ENCODE measurements at regions not wholly inside any gene's neighbourhood (a gene's known extent, or its start where the extent isn't known, plus 50 kb on each side); places are given as distances from the start of the nearest gene placed in this dataset.

GRCh38 chrX:16496175-16496574 lies 153.8 kb upstream of the S100G start:
- no peaks in the 10 kb centered on the region for H3K4me1 ChIP-seq (ENCODE audit: insufficient read depth, low read length)
- H3K4me2 ChIP-seq (ENCODE audit: insufficient read depth, low read length): no peak overlapping the region
- no peak for TF ChIP-seq CTCF (IDR thresholded peaks at IDR 0.05; ENCODE audit: extremely low read depth, low read depth, low read length)
- DNase-seq (ENCODE audit: insufficient read length, low spot score, missing footprints): no peak
- no peaks in the 10 kb centered on the region for H4K20me1 ChIP-seq (ENCODE audit: insufficient read depth, low read length)
- H3K27me3 ChIP-seq (ENCODE audit: insufficient read depth, low read length): no peaks in the 10 kb centered on the region
- H3K4me3 ChIP-seq (ENCODE audit: insufficient read depth, low read length): no peak overlapping the region
- no peak overlapping the region for H2AFZ ChIP-seq (ENCODE audit: low read length)
- no peaks in the 10 kb centered on the region for H3K36me3 ChIP-seq (ENCODE audit: insufficient read depth, low read length)
- H3K9me3 ChIP-seq (ENCODE audit: low read depth, low read length): no peaks in the 10 kb centered on the region
- H3K27ac ChIP-seq (ENCODE audit: low read depth, low read length): no peak overlapping the region
- no peaks in the 10 kb centered on the region for H3K79me2 ChIP-seq (ENCODE audit: insufficient read depth, low read length)

- Histone ChIP-seq H2AFZ (ENCODE audit: low read length) (no peak overlapping the region), H3K27me3 (ENCODE audit: insufficient read depth, low read length) (no peaks in the 10 kb centered on the region), H3K4me1 (ENCODE audit: insufficient read depth, low read length) (no peaks in the 10 kb centered on the region), H3K4me2 (ENCODE audit: insufficient read depth, low read length) (no peak overlapping the region), H3K36me3 (ENCODE audit: insufficient read depth, low read length) (no peaks in the 10 kb centered on the region), H3K79me2 (ENCODE audit: insufficient read depth, low read length) (no peaks in the 10 kb centered on the region), H4K20me1 (ENCODE audit: insufficient read depth, low read length) (no peaks in the 10 kb centered on the region), H3K4me3 (ENCODE audit: insufficient read depth, low read length) (no peak overlapping the region), H3K9me3 (ENCODE audit: low read depth, low read length) (no peaks in the 10 kb centered on the region), H3K27ac (ENCODE audit: low read depth, low read length) (no peak overlapping the region)
- no peak for TF ChIP-seq CTCF (IDR thresholded peaks at IDR 0.05; ENCODE audit: extremely low read depth, low read depth, low read length)
- DNase-seq (ENCODE audit: insufficient read length, low spot score, missing footprints): no peak
Observed at GRCh38 chrX:16511796-16512776, 137.9 kb upstream of the S100G start.

- DNase-seq (ENCODE audit: insufficient read length, low spot score, missing footprints): no peak
- H2AFZ ChIP-seq (ENCODE audit: low read length): no peak overlapping the region
- TF ChIP-seq CTCF (IDR thresholded peaks at IDR 0.05; ENCODE audit: extremely low read depth, low read depth, low read length): no peak
Observed at GRCh38 chrX:16516232-16516876, 133.6 kb upstream of the S100G start.

GRCh38 chrX:16517039-16517605 lies 132.8 kb upstream of the S100G start:
- H3K4me3 ChIP-seq (ENCODE audit: insufficient read depth, low read length): no peak overlapping the region
- H3K4me2 ChIP-seq (ENCODE audit: insufficient read depth, low read length): no peak overlapping the region
- H2AFZ ChIP-seq (ENCODE audit: low read length): no peak overlapping the region
- H3K27me3 ChIP-seq (ENCODE audit: insufficient read depth, low read length): no peaks in the 10 kb centered on the region
- no peaks in the 10 kb centered on the region for H3K9me3 ChIP-seq (ENCODE audit: low read depth, low read length)
- no peaks in the 10 kb centered on the region for H3K4me1 ChIP-seq (ENCODE audit: insufficient read depth, low read length)
- H4K20me1 ChIP-seq (ENCODE audit: insufficient read depth, low read length): no peaks in the 10 kb centered on the region
- TF ChIP-seq CTCF (IDR thresholded peaks at IDR 0.05; ENCODE audit: extremely low read depth, low read depth, low read length): no peak
- H3K27ac ChIP-seq (ENCODE audit: low read depth, low read length): no peak overlapping the region
- DNase-seq (ENCODE audit: insufficient read length, low spot score, missing footprints): no peak
- H3K36me3 ChIP-seq (ENCODE audit: insufficient read depth, low read length): no peaks in the 10 kb centered on the region
- no peaks in the 10 kb centered on the region for H3K79me2 ChIP-seq (ENCODE audit: insufficient read depth, low read length)

More at GRCh38 chrX:16516232-16516876, 133.6 kb upstream of the S100G start:
- Histone ChIP-seq H3K4me1 (ENCODE audit: insufficient read depth, low read length) (no peaks in the 10 kb centered on the region), H3K4me3 (ENCODE audit: insufficient read depth, low read length) (no peak overlapping the region), H3K36me3 (ENCODE audit: insufficient read depth, low read length) (no peaks in the 10 kb centered on the region), H3K9me3 (ENCODE audit: low read depth, low read length) (no peaks in the 10 kb centered on the region), H4K20me1 (ENCODE audit: insufficient read depth, low read length) (no peaks in the 10 kb centered on the region), H3K27me3 (ENCODE audit: insufficient read depth, low read length) (no peaks in the 10 kb centered on the region), H3K79me2 (ENCODE audit: insufficient read depth, low read length) (no peaks in the 10 kb centered on the region), H3K4me2 (ENCODE audit: insufficient read depth, low read length) (no peak overlapping the region), H3K27ac (ENCODE audit: low read depth, low read length) (no peak overlapping the region)
